ELR (cell line): ENCODE measurements at regions not wholly inside any gene's neighbourhood (a gene's known extent, or its start where the extent isn't known, plus 50 kb on each side); places are given as distances from the start of the nearest gene placed in this dataset.
"Not testable (repeated sequence)": the region's sequence is repeated elsewhere in the genome, so short reads cannot be mapped to it uniquely, and the experiment has no call there.

Source experiments
- DNase-seq: peaks from one replicate; pipeline ENCODE4 v3.0.0-alpha.2; 2015; ENCODE audit warnings: low read depth

DNA sequence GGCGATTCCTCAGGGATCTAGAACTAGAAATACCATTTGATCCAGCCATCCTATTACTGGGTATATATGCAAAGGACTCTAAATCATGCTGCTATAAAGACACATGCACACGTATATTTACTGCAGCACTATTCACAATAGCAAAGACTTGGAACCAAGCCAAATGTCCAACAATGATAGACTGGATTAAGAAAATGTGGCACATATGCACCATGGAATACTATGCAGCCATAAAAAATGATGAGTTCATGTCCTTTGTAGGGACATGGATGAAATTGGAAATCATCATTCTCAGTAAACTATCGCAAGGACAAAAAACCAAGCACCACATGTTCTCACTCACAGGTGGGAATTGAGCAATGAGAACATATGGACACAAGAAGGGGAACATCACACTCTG is 93.1 kb upstream of the NT5E start:
- DNase-seq, result not testable (repeated sequence)

GRCh38 chr6:85355816-85356215 is 94.1 kb upstream of the NT5E start:
- DNase-seq, result no peak

DNA sequence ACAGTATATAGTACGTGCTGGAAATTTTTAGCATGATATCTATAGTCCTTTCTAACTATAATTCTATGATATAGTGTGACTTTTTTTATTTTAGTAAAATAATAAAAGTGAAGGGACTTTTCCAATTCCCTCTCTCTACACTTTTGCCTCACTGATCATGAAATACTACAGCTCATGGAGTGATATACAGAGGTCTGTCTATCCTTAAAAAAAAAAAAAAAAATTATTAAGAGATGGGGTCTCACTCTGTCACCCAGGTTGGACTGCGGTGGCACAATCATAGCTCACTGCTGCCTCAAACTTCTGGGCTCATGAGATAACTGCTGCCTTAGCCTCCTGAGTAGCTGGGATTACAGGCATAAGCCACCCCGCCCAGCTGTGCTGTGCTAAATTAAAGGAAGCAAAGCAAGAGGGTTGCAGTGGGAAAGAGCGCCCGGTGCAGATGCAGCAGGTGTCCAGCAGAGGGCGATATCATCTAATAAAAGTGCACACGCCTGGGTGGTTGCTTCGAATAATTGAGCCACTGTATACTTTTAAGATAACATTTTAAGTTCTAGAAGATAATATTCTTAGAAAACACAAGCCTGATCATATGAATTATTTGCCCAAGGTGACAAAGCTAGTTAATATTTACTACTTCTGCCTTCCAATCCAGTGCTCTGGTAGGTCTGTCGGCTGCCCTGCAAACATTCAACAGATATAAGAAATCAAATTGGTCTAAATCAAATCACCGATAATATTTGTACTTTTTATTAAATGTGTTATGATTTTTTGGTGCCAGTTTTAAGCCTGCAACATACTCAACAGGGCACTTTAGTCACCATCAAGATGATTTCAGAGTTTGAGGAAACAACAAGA is 94.9 kb upstream of the NT5E start:
- peak; percentile 82 for DNase-seq

- no peak for DNase-seq
These were observed 96.9 kb upstream of the NT5E start for GRCh38 chr6:85353012-85353411.

DNA sequence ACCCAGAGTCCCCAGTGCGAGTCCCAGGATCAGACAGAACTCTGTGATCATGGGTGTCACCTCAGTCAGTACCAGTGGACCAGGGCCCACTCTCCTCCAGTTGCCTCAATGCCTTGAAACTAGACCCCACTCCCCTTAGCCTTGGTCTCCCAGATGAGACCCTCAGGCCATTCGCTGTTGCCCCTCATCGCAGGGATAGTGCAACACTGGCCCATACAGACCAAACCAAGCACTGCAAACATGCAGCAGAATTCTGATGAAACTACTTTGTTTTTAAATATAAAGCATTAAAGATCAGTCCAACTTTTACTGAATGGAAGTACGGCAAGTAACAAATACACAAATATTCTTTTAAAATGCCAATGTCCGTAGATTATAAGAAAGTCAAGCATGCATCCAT is 101.2 kb upstream of the NT5E start:
- DNase-seq, result no peak

GRCh38 chr6:85347812-85348211 is 102.1 kb upstream of the NT5E start:
- DNase-seq, result no peak

- DNase-seq, result no peak
These were observed 103.7 kb upstream of the NT5E start for GRCh38 chr6:85346196-85346595.

- peak; percentile 40 for DNase-seq
These were observed 104.9 kb upstream of the NT5E start for GRCh38 chr6:85344996-85345395.

GRCh38 chr6:85343428-85343827 is 106.5 kb upstream of the NT5E start:
- no peak for DNase-seq

- no peak for DNase-seq
These were observed 120.7 kb upstream of the NT5E start for GRCh38 chr6:85329196-85329595.

GRCh38 chr6:85325811-85326210 is 124.1 kb upstream of the NT5E start:
- not testable (repeated sequence) for DNase-seq

- peak; percentile 84 for DNase-seq
These were observed 126.3 kb upstream of the NT5E start for GRCh38 chr6:85323435-85324040.

GRCh38 chr6:85322446-85323105 is 127.3 kb upstream of the NT5E start:
- DNase-seq, result no peak

- no peak for DNase-seq
These were observed 128.0 kb upstream of the NT5E start for GRCh38 chr6:85321906-85322305.

DNA sequence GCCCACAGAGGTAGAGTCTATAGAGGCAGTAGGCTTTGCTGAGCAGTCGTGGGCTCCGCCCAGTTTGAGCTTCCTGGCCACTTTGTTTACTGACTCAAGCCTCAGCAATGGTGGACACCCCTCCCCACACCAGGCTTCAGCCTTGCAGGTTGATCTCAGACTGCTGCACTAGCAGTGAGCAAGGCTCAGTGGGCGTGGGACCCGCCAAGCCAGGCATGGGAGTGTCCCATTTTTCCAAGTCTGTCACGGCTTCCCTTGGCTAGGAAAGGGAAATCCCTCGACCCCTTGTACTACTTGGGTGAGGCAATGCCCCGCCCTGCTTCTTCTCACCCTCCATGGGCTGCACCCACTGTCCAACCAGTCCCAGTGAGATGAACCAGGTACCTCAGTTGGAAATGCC is 135.3 kb upstream of the NT5E start:
- peak; percentile 25 for DNase-seq

DNA sequence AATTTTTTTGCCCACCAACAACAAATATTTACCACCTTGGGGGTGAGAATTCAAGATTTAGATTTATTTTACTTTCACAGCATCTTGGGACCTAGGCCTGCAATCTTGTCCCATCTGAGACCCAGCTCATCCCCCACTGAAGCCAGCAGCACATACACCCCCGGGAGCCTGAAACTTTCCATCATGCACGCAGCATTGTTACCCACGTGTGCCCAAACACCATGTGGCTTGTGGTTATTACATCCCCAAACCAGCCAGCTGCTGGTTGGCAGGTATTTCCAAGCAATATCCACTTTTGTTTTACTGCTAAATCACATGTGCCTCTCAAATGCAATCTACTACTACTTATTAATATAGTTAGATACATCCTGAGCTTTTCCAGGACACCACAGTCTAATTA is 149.3 kb upstream of the NT5E start:
- DNase-seq, result no peak

DNA sequence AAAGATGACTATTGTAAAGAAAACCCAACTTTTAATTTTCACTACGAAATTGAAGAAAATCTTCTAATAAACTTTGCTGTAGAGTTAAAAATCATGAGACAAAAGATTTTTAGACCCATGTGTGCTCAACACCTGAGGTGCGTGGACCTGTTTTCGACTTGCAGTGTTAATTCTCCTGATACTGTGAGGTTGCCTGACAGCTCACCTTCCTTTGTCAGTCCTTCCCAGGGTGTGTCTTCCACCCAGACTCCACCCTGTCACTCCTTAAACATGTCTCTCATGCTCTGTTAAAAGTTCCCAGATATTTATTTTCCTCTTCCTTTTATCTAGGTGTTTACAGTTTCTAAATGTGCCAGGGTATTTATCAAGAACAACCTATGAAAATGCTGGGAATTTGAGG is 151.3 kb upstream of the NT5E start:
- DNase-seq, result no peak

DNA sequence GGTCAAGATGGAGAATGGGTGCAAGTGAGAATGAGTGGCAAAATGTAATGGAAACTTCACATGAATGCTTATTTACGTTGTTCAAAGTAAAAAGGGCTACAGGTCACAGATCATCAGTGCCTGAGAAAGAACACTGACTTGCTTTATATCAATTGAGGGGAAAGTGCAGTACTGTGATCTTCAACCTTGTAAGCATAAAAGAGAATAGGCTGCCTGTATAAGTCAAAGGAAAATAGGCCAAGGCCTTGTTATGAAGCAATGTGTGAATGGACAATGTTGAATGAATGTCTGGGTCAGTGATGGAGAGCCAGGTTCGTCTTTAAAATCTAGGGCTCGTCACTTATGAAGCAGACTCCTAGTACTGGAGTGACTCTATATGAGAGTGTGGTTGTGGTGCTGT is 158.6 kb upstream of the NT5E start:
- DNase-seq, result no peak

- no peak for DNase-seq
These were observed 162.2 kb upstream of the NT5E start for GRCh38 chr6:85287654-85288053.

DNA sequence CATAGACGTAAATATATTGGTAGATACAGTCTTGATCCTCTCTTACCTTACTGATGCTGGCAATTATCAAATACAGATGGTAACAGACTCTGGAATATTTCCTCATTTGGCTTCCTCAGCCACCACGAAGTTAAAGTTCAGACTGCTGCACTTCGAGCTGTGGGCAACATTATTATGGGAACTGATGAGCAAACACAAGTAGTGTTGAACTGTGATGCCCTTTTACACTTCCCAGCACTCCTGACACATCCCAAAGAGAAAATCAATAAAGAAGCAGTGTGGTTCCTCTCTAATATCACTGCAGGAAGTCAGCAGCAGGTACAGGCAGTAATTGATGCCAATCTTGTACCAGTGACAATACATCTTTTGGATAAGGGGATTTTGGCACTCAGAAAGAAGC is 162.7 kb upstream of the NT5E start:
- DNase-seq, result no peak

DNA sequence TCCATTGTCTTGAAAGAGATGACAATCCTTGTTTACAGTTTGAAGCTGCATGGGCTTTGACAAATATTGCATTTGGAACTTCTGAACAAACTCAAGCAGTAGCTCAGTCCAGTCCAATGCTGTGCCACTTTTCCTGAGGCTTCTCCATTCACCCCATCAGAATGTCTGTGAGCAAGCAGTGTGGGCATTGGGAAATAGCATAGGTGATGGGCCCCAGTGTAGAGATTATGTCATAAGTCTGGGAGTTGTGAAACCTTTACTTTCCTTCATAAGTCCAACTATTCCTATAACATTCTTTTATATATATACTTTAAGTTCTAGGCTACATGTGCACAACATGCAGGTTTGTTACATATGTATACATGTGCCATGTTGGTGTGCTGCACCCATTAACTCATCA is 163.4 kb upstream of the NT5E start:
- not testable (repeated sequence) for DNase-seq

DNA sequence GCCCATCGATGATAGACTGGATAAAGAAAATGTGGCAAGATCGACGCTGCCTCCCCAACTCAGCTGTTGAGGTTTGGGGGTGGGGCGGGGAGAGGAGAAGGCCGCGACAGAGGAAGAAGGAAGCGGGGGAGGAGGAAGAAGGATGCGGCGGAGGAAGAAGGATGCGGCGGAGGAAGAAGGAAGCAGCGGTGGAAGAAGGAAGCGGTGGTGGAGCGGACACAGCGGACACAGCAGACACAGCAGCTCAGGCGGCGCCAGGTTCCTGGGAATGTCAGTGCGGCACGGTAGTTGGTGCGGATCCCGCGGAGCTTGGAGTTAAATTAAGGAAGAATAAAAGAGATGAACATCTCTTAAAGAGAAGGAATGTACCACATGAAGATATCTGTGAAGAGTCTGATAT is 163.9 kb upstream of the NT5E start:
- no peak for DNase-seq

GRCh38 chr6:85285114-85285513 is 164.8 kb upstream of the NT5E start:
- no peak for DNase-seq
